GM13976 (cell line): ENCODE measurements at regions not wholly inside any gene's neighbourhood (a gene's known extent, or its start where the extent isn't known, plus 50 kb on each side); places are given as distances from the start of the nearest gene placed in this dataset.
"Not testable (repeated sequence)": the region's sequence is repeated elsewhere in the genome, so short reads cannot be mapped to it uniquely, and the experiment has no call there.

Experiments used
- DNase-seq: peaks from one replicate; pipeline ENCODE4 v3.0.0; 2012; ENCODE audit warnings: low spot score
- in situ Hi-C: fragments of 300-500 bp; cut with MboI; formaldehyde crosslinking; loops from one replicate; pipeline ENCODE4 v1.12.0; 2022; ENCODE audit warnings: low sequenced_read_pairs, mixed read lengths, inconsistent platforms; ENCODE audit not compliant: unreplicated experiment
- TF ChIP-seq, protein P1 (sequence below): IDR thresholded peaks from 2 replicates; pipeline ENCODE4 v1.5.1; 2012; ENCODE audit warnings: borderline replicate concordance, mild to moderate bottlenecking; ENCODE audit not compliant: insufficient read depth; ENCODE audit errors: extremely low read depth, missing control alignments, control extremely low read depth

DNA sequence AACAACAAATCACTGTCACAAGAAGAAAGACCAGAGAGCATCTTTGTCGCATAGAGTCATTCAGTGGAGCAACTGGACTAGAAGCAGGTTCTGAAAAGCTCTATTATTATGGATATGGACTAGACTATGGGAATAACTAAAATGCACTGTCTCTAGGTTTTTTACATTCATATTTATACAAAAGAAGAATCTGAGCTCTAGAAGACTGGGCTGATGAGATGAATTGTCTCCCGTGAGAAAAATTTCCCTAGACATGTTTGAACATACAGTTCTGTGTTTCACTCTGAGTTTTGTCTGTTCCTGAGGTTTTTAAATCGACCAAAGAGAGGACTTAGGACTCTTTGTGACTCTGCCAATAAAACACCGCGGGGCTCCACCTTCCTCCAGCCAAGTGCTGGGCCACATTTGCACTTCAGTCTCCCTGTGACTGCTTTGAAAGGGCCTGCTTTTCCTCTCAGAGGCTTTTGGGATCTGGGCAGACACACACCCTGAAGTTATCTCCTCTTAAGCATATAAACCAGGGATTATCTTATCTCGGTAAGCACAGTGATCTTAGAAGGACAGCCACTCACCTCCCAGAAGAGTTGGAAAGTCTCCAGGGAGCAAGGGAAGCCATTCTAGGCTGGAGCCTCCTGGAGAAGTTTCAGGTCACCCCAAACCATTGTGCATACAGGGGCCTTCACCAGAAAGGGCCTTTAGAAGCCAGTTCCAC, 101.0 kb upstream of the JCAD start:
- DNase-seq: no peak
- TF ChIP-seq, protein P1, sequence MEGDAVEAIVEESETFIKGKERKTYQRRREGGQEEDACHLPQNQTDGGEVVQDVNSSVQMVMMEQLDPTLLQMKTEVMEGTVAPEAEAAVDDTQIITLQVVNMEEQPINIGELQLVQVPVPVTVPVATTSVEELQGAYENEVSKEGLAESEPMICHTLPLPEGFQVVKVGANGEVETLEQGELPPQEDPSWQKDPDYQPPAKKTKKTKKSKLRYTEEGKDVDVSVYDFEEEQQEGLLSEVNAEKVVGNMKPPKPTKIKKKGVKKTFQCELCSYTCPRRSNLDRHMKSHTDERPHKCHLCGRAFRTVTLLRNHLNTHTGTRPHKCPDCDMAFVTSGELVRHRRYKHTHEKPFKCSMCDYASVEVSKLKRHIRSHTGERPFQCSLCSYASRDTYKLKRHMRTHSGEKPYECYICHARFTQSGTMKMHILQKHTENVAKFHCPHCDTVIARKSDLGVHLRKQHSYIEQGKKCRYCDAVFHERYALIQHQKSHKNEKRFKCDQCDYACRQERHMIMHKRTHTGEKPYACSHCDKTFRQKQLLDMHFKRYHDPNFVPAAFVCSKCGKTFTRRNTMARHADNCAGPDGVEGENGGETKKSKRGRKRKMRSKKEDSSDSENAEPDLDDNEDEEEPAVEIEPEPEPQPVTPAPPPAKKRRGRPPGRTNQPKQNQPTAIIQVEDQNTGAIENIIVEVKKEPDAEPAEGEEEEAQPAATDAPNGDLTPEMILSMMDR: no peak
- in situ Hi-C loops: no loop called here

DNA sequence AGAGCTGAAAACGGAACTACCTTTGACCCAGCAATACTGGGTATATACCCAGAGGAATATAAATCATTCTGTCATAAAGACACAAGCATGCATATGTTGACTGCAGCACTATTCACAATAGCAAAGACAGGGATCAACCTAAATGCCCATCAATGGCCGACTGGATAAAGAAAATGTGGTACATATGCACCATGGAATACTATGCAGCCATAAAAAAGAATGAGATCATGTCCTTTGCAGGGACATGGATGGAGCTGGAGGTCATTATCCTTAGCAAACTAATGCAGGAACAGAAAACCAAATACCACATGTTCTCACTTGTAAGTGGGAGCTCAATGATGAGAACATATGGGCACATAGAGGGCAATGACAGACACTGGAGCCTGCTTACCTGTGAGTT, 100.2 kb upstream of the JCAD start:
- in situ Hi-C loops, DNase-seq: not testable (repeated sequence)

DNA sequence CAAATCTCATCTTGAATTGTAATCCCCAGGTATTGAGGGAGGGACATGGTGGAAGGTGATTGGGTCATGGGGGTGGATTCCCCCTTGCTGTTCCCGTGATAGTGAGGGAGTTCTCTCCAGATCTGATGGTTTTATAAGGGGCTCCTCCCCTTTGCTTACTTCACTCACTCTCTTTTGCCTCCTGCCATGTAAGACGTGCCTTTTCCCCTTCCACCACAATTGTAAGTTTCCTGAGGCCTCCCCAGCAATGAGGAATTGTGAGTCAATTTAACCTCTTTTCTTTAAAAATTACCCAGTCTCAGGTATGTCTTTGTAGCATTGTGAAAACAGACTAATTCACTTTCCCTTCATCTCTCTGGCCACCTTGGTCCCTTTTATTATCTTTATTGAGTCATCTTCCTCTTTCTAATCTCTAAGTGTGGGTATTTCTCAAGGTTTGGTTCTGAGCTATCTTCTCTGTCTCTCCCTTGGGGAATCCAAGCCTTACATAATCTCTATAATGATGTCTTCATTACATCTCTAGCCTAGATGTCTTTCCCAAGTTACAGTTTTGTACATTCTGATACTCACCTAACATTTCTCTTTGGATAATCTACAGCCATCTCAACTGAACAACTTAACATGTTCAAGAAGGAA, 99.1 kb upstream of the JCAD start:
- TF ChIP-seq, protein P1: no peak
- in situ Hi-C loops: no loop called here
- no peak for DNase-seq

GRCh38 chr10:30155401-30155800, 96.0 kb upstream of the JCAD start:
- in situ Hi-C loops: no loop called here
- DNase-seq: no peak
- TF ChIP-seq, protein P1: no peak

DNA sequence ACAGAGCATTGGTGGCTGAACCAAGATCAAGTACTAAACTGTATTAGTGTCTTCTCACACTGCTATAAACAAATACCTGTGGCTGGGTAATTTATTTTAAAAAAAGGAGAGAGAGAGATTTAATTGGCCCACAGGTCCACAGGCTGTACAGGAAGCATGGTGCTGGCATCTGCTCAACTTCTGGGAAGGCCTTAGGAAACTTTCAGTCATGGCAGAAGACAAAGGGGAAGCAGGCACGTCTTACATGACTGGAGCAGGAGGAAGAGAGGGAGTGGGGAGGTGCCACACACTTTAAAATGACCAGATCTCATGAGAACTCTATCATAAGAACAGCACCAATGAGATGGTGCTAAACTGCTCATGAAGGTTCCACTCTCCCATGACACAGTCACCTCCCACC, 95.2 kb upstream of the JCAD start:
- DNase-seq: no peak
- in situ Hi-C loops: no loop called here
- TF ChIP-seq, protein P1: no peak

GRCh38 chr10:30154126-30154525, 94.7 kb upstream of the JCAD start:
- TF ChIP-seq, protein P1: no peak
- DNase-seq: no peak
- in situ Hi-C loops: no loop called here

DNA sequence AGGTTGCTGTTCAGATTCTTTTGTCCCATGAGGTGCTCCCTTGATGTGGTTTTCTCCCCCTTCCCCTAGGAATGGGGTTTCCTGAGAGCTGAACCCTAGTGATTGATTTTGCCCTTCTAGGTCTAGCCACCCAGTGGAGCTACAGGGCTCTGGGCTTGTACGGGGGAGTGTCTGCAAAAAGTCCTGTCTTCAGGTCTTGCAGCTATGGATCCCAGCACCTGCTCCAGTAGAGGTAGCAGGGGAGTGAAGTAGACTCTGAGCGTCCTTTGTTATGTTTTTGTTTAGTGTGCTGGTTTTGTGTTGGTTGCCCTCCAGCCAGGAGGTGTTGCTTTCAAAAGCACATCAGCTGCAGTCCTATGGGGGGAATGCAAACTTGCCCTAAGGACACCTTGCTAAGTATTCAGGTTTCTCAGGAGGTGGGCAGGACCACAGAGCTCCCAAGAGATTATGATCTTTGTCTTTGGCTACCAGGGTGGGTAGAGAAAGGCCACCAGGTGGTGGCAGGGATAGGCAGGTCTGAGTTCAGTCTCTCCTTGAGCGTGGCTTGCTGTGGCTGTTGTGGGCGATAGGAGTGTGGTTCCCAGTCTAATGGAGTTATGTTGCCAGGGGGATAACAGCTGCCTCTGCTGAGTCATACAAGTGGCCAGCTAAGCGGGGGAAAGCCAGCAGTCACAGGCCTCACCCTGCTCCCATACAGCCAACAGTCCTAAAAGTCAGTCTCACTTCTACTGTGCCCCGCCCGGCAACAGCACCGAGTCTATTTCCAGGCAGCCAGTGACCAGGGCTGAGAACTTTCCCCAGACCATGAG, 92.4 kb upstream of the JCAD start:
- TF ChIP-seq, protein P1: no peak
- no peak for DNase-seq
- in situ Hi-C loops: no loop called here
